Naive thymus-derived CD8-positive, alpha-beta T cell (primary cell): ENCODE measurements at regions not wholly inside any gene's neighbourhood (a gene's known extent, or its start where the extent isn't known, plus 50 kb on each side); places are given as distances from the start of the nearest gene placed in this dataset.

Experiments used
- ATAC-seq, 2 donors: fragments of 150-1000 bp; cut with Tn5 transposase in 1 of 2; sonication (Bioruptor Pico), chemical (Tn5 transposase) in 1 of 2; 1 replicate in 1 of 2; 2 replicates in 1 of 2; pipeline ENCODE4 v1.10.0; 2021; ENCODE audit warnings: mild to moderate bottlenecking in 2 of 2, moderate library complexity in 2 of 2
- POLR2A ChIA-PET: fragments of 350-600 bp; sonication (Branson Sonifier 250); formaldehyde crosslinking; loops from one replicate; lab custom pipeline; 2021; ENCODE audit warnings: antibody characterized with exemption; lab: Charles Lee
- DNase-seq, 10 donors: peaks; one replicate each; pipeline versions ENCODE4 v3.0.0 to v3.0.0-alpha.2; 2020 to 2022
- H3K27ac Mint-ChIP-seq, 10 donors: one replicate each; pipeline ENCODE4 v1.8.0; 2020 to 2022; ENCODE audit warnings: mild to moderate bottlenecking in 10 of 10, mixed read lengths in 10 of 10, moderate library complexity in 4 of 10, inconsistent platforms in 1 of 10
- H3K27me3 Mint-ChIP-seq, 5 donors: one replicate each; pipeline ENCODE4 v1.8.0; 2021 to 2022; ENCODE audit warnings: mixed read lengths in 5 of 5
- H3K36me3 Mint-ChIP-seq, 3 donors: one replicate each; pipeline ENCODE4 v1.8.0; 2020 to 2022; ENCODE audit warnings: mixed read lengths in 3 of 3, mild to moderate bottlenecking in 2 of 3, inconsistent platforms in 1 of 3
- H3K4me1 Mint-ChIP-seq, 4 donors: one replicate each; pipeline ENCODE4 v1.8.0; 2021 to 2022; ENCODE audit warnings: mixed read lengths in 4 of 4
- H3K4me3 Mint-ChIP-seq, 10 donors: one replicate each; pipeline ENCODE4 v1.8.0; 2020 to 2022; ENCODE audit warnings: mild to moderate bottlenecking in 10 of 10, mixed read lengths in 10 of 10, moderate library complexity in 6 of 10, inconsistent platforms in 1 of 10
- H3K9me3 Mint-ChIP-seq, 9 donors: one replicate each; pipeline ENCODE4 v1.8.0; 2020 to 2022; ENCODE audit warnings: mixed read lengths in 9 of 9, mild to moderate bottlenecking in 3 of 9, inconsistent platforms in 1 of 9, moderate library complexity in 1 of 9

DNA sequence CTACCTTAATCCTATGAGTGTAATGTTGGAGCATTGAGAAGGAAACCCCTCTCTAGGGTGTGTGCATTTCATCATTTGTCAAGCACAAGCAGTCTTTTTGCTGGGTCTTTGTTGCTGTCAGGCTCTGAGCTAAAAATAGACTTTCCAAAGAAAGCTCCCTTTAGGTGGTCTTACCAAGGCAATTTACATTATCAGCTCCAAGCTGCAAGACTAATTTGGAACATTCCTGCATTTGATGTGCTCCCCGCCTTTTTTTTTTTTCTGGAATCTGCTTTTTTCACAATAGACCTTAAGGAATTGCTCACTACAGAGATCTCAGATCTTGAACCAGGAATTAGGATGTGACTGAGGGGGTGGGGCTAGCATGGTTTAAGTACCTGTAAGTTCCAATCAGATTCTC is 60.6 kb upstream of the STAC start:
- Mint-ChIP-seq H3K27ac (no peak overlapping the region), H3K9me3 (peaks cover 1 to 38% (median 11%) of the 10 kb centered on the region in 9 donors), H3K4me1 (no peaks in the 10 kb centered on the region), H3K27me3 (peaks cover 0 to 20% (median 2%) of the 10 kb centered on the region in 5 donors), H3K36me3 (peaks cover 0 to 16% (median 0%) of the 10 kb centered on the region in 3 donors), H3K4me3 (no peak overlapping the region)
- ATAC-seq, result no peak
- DNase-seq, result no peak
- POLR2A ChIA-PET, result no interaction called here
